ENCODE measurements at regions not wholly inside any gene's neighbourhood (a gene's known extent, or its start where the extent isn't known, plus 50 kb on each side); places are given as distances from the start of the nearest gene placed in this dataset.
"Not testable (repeated sequence)": the region's sequence is repeated elsewhere in the genome, so short reads cannot be mapped to it uniquely, and the experiment has no call there.

DNA sequence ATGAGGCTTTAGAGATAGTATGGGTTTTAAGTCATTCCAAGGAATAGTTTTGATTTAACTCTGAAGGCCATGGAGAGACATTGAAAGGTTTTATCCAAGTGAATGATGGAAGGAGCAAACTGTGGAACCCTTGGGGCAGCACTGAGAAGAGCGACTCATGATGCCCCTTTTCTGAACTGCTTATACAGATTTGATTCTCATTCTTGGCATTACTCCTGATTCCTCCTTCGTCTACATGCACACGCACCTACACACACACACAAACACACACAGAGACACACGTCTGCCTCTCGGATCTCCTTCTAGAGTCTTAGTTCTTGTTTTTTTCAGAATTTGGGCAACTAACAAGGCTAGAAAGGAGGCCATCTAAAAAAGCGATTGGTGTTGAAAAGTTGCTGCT lies 94.1 kb upstream of the TPTE start:
- FAIRE-seq; in situ Hi-C loops (cut with MboI); H3K4me1 ChIP-seq (replicated peaks in 1 of 2; ENCODE audit: control insufficient read depth in 2 of 2, insufficient read depth in 2 of 2, low read length in 2 of 2); H4K20me1 ChIP-seq (replicated peaks; ENCODE audit: control insufficient read depth, insufficient read depth, low read length); H3K27me3 ChIP-seq (ENCODE audit: control insufficient read depth in 2 of 2, insufficient read depth in 2 of 2, low read length in 2 of 2); H3K4me3 ChIP-seq; H3K9me1 ChIP-seq (ENCODE audit: control insufficient read depth, insufficient read depth, low read length); POLR2A ChIA-PET; BruUV-seq (replicated peaks); H2AFZ ChIP-seq (ENCODE audit: low read depth, low read length); intact Hi-C loops (cut with micrococcal nuclease); H3K36me3 ChIP-seq (ENCODE audit: control insufficient read depth, insufficient read depth, low read length); H3K9ac ChIP-seq (ENCODE audit: insufficient read depth in 1 of 2, low read depth in 2 of 2, low read length in 2 of 2); CTCF ChIA-PET (ENCODE audit: low intra/inter-chr PET ratio); H3K9me3 ChIP-seq (replicated peaks; ENCODE audit: control insufficient read depth, insufficient read depth, low read depth, low read length); H3K27ac ChIP-seq (ENCODE audit: extremely low read depth, low read depth, low read length); H3K4me2 ChIP-seq (ENCODE audit: insufficient read depth, low read length): not testable (repeated sequence)
- peak in 2 of 4 experiments; percentile 19 to 27 for DNase-seq (ENCODE audit: extremely low read depth in 1 of 4, low spot score in 3 of 4)
- ATAC-seq, result 0 out of 3 replicates have a peak, but pooled peaks have one; percentile 3
- WGBS (ENCODE audit: insufficient coverage, low coverage, missing lambda C conversion rate), result 6% methylated on average over 6 of the region's 6 CpGs
- TF ChIP-seq TBP (optimal IDR thresholded peaks at IDR 0.05; ENCODE audit: low read depth, low read length), result peak; percentile 21
- TF ChIP-seq, protein P1, sequence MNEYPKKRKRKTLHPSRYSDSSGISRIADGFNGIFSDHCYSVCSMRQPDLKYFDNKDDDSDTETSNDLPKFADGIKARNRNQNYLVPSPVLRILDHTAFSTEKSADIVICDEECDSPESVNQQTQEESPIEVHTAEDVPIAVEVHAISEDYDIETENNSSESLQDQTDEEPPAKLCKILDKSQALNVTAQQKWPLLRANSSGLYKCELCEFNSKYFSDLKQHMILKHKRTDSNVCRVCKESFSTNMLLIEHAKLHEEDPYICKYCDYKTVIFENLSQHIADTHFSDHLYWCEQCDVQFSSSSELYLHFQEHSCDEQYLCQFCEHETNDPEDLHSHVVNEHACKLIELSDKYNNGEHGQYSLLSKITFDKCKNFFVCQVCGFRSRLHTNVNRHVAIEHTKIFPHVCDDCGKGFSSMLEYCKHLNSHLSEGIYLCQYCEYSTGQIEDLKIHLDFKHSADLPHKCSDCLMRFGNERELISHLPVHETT (CRISPR knock-in tag; conservative IDR thresholded peaks at IDR 0.05 in 1 of 2, IDR thresholded peaks at IDR 0.05 in 1 of 2), result 0 out of 4 replicates have a peak, but pooled peaks of 1 of the 2 experiments have one; percentile 30
- TF ChIP-seq CBX3 (IDR thresholded peaks at IDR 0.05; ENCODE audit: borderline replicate concordance in 1 of 2, low read length in 2 of 2), result peak in 1 of 2 experiments; percentile 61; a peak in 1 of 3 replicates
- H3K79me2 ChIP-seq (ENCODE audit: control insufficient read depth, insufficient read depth, low read length), result peaks cover 80% of the 10 kb centered on the region

DNA sequence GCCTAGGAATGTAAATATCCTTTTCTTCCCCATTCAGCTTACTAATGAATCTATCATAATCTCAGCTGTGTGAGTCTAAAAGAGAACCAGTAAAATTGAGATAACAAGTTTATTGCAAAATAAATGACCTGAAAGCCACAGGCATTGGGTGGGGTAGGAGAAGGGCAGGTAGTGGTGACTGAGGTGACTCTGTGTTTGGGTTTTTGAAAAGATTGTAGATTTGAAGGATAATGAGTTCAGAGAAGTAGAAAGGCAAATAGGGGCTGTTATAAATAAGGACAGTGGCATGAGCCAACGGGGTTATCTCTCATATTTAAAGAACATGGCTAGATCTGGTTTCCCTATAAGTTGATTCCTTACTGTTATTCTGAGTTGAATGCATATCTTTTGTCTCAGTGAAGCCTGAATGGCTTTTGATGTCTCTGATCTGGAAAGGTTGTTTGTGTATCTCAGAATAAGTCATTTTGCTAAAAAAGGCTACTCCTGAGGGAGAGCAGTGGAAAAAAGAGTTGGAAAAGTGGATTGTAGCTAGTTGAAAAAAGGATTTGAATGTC lies 92.3 kb upstream of the TPTE start:
- FAIRE-seq; H3K9ac ChIP-seq (ENCODE audit: insufficient read depth in 1 of 2, low read depth in 2 of 2, low read length in 2 of 2); H4K20me1 ChIP-seq (replicated peaks; ENCODE audit: control insufficient read depth, insufficient read depth, low read length); H3K36me3 ChIP-seq (ENCODE audit: control insufficient read depth, insufficient read depth, low read length); H3K4me2 ChIP-seq (ENCODE audit: insufficient read depth, low read length); H3K4me3 ChIP-seq; H3K4me1 ChIP-seq (replicated peaks in 1 of 2; ENCODE audit: control insufficient read depth in 2 of 2, insufficient read depth in 2 of 2, low read length in 2 of 2); H2AFZ ChIP-seq (ENCODE audit: low read depth, low read length); H3K9me3 ChIP-seq (replicated peaks; ENCODE audit: control insufficient read depth, insufficient read depth, low read depth, low read length); BruUV-seq (replicated peaks); in situ Hi-C loops (cut with MboI); H3K27me3 ChIP-seq (ENCODE audit: control insufficient read depth in 2 of 2, insufficient read depth in 2 of 2, low read length in 2 of 2); H3K27ac ChIP-seq (ENCODE audit: extremely low read depth, low read depth, low read length); ATAC-seq; H3K9me1 ChIP-seq (ENCODE audit: control insufficient read depth, insufficient read depth, low read length); intact Hi-C loops (cut with micrococcal nuclease); CTCF ChIA-PET (ENCODE audit: low intra/inter-chr PET ratio): not testable (repeated sequence)
- peaks cover 74% of the 10 kb centered on the region for H3K79me2 ChIP-seq (ENCODE audit: control insufficient read depth, insufficient read depth, low read length)
- POLR2A ChIA-PET, result interaction anchor here (1.3 kb wide), 1 partner anchor 9 kb away, joined by 4 read pairs; no protein-coding TSS in a partner anchor
- DNase-seq (ENCODE audit: extremely low read depth in 1 of 4, low spot score in 3 of 4), result peak in 3 of 4 experiments; percentile 21 to 31 (median 28)
- WGBS (ENCODE audit: insufficient coverage, low coverage, missing lambda C conversion rate), result 0% methylated on average over 1 of the region's 1 CpG
